H1 (cell line): ENCODE measurements at regions not wholly inside any gene's neighbourhood (a gene's known extent, or its start where the extent isn't known, plus 50 kb on each side); places are given as distances from the start of the nearest gene placed in this dataset.

Source experiments
- TF ChIP-seq, protein P1 (sequence below): fragments of 300-600 bp; sonication (generic); IDR thresholded peaks from 2 replicates; pipeline ENCODE4 v1.7.1; 2012; ENCODE audit warnings: low read length, moderate library complexity, mild to moderate bottlenecking, inconsistent platforms; ENCODE audit not compliant: insufficient replicate concordance

DNA sequence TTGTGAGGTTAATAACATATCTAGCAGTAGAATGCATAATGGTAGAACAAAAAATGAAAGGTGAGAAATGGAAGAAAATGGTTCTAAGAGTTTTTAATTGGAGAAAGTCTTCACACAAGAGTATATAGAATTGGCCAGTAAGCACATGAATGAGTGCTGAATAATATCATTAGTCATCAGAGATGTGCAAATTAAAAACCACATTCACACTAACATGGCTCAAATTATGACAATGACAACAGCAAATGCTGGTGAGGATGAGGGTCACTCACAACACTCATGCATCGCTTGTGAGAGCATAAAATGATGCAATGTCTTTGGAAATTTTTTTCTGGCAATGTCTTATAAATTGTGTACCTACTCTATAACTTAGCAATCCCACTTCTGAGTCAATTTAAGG is 1355.4 kb upstream of the ACVR2A start (continued):
- TF ChIP-seq, protein P1, sequence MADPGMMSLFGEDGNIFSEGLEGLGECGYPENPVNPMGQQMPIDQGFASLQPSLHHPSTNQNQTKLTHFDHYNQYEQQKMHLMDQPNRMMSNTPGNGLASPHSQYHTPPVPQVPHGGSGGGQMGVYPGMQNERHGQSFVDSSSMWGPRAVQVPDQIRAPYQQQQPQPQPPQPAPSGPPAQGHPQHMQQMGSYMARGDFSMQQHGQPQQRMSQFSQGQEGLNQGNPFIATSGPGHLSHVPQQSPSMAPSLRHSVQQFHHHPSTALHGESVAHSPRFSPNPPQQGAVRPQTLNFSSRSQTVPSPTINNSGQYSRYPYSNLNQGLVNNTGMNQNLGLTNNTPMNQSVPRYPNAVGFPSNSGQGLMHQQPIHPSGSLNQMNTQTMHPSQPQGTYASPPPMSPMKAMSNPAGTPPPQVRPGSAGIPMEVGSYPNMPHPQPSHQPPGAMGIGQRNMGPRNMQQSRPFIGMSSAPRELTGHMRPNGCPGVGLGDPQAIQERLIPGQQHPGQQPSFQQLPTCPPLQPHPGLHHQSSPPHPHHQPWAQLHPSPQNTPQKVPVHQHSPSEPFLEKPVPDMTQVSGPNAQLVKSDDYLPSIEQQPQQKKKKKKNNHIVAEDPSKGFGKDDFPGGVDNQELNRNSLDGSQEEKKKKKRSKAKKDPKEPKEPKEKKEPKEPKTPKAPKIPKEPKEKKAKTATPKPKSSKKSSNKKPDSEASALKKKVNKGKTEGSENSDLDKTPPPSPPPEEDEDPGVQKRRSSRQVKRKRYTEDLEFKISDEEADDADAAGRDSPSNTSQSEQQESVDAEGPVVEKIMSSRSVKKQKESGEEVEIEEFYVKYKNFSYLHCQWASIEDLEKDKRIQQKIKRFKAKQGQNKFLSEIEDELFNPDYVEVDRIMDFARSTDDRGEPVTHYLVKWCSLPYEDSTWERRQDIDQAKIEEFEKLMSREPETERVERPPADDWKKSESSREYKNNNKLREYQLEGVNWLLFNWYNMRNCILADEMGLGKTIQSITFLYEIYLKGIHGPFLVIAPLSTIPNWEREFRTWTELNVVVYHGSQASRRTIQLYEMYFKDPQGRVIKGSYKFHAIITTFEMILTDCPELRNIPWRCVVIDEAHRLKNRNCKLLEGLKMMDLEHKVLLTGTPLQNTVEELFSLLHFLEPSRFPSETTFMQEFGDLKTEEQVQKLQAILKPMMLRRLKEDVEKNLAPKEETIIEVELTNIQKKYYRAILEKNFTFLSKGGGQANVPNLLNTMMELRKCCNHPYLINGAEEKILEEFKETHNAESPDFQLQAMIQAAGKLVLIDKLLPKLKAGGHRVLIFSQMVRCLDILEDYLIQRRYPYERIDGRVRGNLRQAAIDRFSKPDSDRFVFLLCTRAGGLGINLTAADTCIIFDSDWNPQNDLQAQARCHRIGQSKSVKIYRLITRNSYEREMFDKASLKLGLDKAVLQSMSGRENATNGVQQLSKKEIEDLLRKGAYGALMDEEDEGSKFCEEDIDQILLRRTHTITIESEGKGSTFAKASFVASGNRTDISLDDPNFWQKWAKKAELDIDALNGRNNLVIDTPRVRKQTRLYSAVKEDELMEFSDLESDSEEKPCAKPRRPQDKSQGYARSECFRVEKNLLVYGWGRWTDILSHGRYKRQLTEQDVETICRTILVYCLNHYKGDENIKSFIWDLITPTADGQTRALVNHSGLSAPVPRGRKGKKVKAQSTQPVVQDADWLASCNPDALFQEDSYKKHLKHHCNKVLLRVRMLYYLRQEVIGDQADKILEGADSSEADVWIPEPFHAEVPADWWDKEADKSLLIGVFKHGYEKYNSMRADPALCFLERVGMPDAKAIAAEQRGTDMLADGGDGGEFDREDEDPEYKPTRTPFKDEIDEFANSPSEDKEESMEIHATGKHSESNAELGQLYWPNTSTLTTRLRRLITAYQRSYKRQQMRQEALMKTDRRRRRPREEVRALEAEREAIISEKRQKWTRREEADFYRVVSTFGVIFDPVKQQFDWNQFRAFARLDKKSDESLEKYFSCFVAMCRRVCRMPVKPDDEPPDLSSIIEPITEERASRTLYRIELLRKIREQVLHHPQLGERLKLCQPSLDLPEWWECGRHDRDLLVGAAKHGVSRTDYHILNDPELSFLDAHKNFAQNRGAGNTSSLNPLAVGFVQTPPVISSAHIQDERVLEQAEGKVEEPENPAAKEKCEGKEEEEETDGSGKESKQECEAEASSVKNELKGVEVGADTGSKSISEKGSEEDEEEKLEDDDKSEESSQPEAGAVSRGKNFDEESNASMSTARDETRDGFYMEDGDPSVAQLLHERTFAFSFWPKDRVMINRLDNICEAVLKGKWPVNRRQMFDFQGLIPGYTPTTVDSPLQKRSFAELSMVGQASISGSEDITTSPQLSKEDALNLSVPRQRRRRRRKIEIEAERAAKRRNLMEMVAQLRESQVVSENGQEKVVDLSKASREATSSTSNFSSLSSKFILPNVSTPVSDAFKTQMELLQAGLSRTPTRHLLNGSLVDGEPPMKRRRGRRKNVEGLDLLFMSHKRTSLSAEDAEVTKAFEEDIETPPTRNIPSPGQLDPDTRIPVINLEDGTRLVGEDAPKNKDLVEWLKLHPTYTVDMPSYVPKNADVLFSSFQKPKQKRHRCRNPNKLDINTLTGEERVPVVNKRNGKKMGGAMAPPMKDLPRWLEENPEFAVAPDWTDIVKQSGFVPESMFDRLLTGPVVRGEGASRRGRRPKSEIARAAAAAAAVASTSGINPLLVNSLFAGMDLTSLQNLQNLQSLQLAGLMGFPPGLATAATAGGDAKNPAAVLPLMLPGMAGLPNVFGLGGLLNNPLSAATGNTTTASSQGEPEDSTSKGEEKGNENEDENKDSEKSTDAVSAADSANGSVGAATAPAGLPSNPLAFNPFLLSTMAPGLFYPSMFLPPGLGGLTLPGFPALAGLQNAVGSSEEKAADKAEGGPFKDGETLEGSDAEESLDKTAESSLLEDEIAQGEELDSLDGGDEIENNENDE, result no peak
